ENCODE measurements at regions not wholly inside any gene's neighbourhood (a gene's known extent, or its start where the extent isn't known, plus 50 kb on each side); places are given as distances from the start of the nearest gene placed in this dataset.

GRCh38 chr6:105601541-105602236, 198.8 kb upstream of the PREP start:
- TF ChIP-seq POLR2A (IDR thresholded peaks at IDR 0.05; ENCODE audit: low read depth, low read length) (no peak), POLR2AphosphoS5 (IDR thresholded peaks at IDR 0.05; ENCODE audit: low read depth, low read length) (peak; percentile 53; the same call in 1 of the 2 replicates), TAF1 (IDR thresholded peaks at IDR 0.05; ENCODE audit: borderline replicate concordance, low read depth, low read length) (no peak)

Measured in GM12892 (cell line).